Renal pelvis (tissue), 1 donor: ENCODE measurements at regions not wholly inside any gene's neighbourhood (a gene's known extent, or its start where the extent isn't known, plus 50 kb on each side); places are given as distances from the start of the nearest gene placed in this dataset.
"Not testable (repeated sequence)": the region's sequence is repeated elsewhere in the genome, so short reads cannot be mapped to it uniquely, and the experiment has no call there.

Experiments
- DNase-seq: peaks from one replicate; pipeline ENCODE4 v3.0.0-alpha.2; 2013

GRCh38 chr17:83202002-83203000, 122.9 kb downstream of the METRNL start:
- DNase-seq, result no peak

DNA sequence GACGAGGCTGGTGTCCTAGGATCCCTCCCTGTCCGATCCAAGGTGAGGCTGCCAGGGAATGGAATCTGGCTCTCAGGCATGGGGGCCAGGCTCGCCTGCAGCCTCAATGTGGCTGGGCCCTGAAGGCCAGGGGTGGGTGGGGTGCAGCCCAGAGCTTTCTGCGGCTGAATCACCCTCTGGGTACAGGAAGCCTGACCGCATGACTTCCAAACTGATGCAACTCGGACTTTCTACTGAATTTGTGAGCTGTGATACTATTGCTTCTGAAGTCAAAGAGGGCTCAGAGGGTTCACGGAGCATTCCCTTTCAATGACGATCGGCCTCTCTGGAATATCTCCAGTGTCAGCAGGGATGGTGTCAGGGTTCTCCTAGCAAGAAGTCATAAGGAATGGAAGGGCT, 123.7 kb downstream of the METRNL start:
- DNase-seq, result no peak

DNA sequence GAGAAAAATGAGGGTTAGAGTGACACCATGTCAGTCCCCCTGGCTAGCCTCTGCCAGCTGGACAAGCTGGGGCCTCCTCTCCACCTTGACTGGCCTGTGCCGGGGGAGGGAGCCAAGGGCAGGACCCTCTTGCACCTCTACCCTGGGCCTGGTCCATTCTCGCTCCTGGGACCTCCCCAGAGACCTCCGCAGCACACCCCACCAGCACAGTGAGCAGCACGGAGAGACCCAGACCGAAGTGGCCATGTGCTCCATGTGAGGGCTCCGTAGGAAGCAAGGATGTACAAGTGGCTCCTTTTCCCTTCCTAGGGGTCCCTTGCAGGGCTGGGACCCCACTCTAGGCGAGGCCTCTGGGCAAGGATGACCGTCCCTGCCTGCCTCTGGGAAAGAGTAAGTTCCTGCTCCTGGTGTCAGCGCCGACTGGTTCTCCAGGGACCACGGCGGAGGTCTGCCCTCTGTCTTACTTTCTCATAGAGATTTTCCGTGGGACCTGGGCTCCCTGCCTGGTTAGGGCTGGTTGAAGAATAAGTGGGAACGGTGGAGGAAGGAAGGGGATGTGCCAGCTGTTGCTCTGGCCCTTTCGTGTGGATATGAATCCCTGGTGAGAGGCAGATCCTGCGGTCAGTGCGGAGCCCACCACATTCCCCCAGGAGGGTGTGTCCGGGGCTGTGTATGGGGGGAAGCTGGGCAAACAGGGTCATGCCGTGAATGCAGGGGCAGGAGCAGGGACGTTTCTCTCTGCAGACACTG, 124.2 kb downstream of the METRNL start:
- DNase-seq, result no peak

DNA sequence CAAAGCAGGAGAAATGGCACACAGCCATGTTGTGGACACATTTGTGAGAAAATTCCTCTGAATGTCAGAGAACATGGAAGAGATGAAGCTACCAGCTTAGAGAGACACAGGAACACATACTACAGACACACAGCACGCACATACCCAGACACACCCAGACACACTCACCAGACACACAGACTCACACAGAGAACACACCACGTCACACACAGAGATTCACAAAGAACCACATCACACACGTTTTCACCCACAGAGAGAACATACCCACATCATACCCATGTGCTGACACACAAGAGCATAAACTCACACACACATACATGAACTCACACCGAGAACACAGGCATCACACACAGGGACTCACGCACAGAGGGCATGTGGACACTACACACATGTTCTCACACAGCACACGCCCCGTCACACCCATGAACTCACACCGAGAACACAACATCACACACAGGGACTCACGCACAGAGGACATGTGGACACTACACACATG, 124.9 kb downstream of the METRNL start:
- DNase-seq, result no peak

GRCh38 chr17:83204736-83205386, 125.5 kb downstream of the METRNL start:
- DNase-seq, result not testable (repeated sequence)

DNA sequence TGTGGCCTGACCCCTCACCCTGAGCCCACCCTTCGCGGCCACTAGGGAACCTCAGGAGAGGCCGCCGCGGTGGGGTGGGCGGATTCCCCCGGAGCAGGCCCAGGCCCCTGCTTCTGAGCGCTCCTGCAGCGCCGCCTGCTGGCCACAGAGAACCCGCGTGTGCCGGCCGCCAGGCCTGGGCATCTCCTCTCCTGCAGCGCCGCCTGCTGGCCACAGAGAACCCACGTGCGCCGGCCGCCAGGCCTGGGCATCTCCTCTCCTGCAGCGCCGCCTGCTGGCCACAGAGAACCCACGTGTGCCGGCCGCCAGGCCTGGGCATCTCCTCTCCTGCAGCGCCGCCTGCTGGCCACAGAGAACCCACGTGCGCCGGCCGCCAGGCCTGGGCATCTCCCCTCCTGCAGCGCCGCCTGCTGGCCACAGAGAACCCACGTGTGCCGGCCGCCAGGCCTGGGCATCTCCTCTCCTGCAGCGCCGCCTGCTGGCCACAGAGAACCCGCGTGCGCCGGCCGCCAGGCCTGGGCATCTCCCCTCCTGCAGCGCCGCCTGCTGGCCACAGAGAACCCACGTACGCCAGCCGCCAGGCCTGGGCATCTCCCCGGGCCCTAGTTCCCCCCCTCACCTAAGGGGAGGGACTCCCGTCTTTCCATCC, 126.1 kb downstream of the METRNL start:
- DNase-seq, result peak; percentile 57

GRCh38 chr17:83206036-83206394, 126.6 kb downstream of the METRNL start:
- DNase-seq, result not testable (repeated sequence)

- not testable (repeated sequence) for DNase-seq
These were observed 127.6 kb downstream of the METRNL start for GRCh38 chr17:83206819-83207588.

- not testable (repeated sequence) for DNase-seq
These were observed 167.6 kb downstream of the METRNL start for GRCh38 chr17:83247001-83247400.
